GM12892 (cell line): ENCODE measurements at regions not wholly inside any gene's neighbourhood (a gene's known extent, or its start where the extent isn't known, plus 50 kb on each side); places are given as distances from the start of the nearest gene placed in this dataset.

ENCODE experiments used
- POLR2A ChIP-seq: IDR thresholded peaks from 2 replicates; pipeline ENCODE4 v1.6.1; 2011; ENCODE audit warnings: low read depth, low read length, control low read depth
- TAF1 ChIP-seq: IDR thresholded peaks from 2 replicates; pipeline ENCODE4 v1.6.1; 2011; ENCODE audit warnings: low read depth, mild to moderate bottlenecking, control low read depth, low read length, borderline replicate concordance

- TF ChIP-seq POLR2A (no peak), TAF1 (no peak)
These were observed 87.4 kb upstream of the SERPINE2 start for GRCh38 chr2:224126440-224126839.
